Kidney (tissue), 13 donors: ENCODE measurements at regions not wholly inside any gene's neighbourhood (a gene's known extent, or its start where the extent isn't known, plus 50 kb on each side); places are given as distances from the start of the nearest gene placed in this dataset.

Source experiments
- DNase-seq, 5 donors: peaks; one replicate each; pipeline ENCODE4 v3.0.0-alpha.2; 2013 to 2020
- FAIRE-seq: peaks from 2 replicates; lab custom pipeline; 2012; peaks lifted over from hg19 to GRCh38; lab: Jason Lieb, UNC
- H3K27ac ChIP-seq, 2 donors: one replicate each; pipeline ENCODE4 v1.7.0; 2013; ENCODE audit warnings: low read depth in 2 of 2, low read length in 2 of 2, inconsistent platforms in 1 of 2
- H3K27me3 ChIP-seq: one replicate; pipeline ENCODE4 v1.7.1; 2013; ENCODE audit warnings: low read length, inconsistent platforms; ENCODE audit not compliant: control insufficient read depth, insufficient read depth
- H3K36me3 ChIP-seq, 3 donors: one replicate each; pipeline versions ENCODE4 v1.7.0 to v1.7.1; 2013; ENCODE audit warnings: low read length in 3 of 3, control low read depth in 1 of 3, inconsistent platforms in 1 of 3; ENCODE audit not compliant: insufficient read depth in 3 of 3, control insufficient read depth in 2 of 3
- H3K4me1 ChIP-seq, 3 donors: one replicate each; pipeline versions ENCODE4 v1.7.0 to v1.7.1; 2013; ENCODE audit warnings: low read length in 3 of 3, inconsistent platforms in 1 of 3, low read depth in 1 of 3; ENCODE audit not compliant: control insufficient read depth in 2 of 3, insufficient read depth in 2 of 3
- H3K4me3 ChIP-seq, 3 donors: one replicate each; pipeline versions ENCODE4 v1.7.0 to v1.8.1; 2013; ENCODE audit warnings: low read length in 3 of 3, control low read depth in 1 of 3, inconsistent platforms in 1 of 3
- H3K9ac ChIP-seq, 3 donors: one replicate each; pipeline versions ENCODE4 v1.7.0 to v1.7.1; 2013; ENCODE audit warnings: low read length in 3 of 3, control low read depth in 1 of 3, inconsistent platforms in 1 of 3
- H3K9me3 ChIP-seq, 3 donors: one replicate each; pipeline versions ENCODE4 v1.7.0 to v1.7.1; 2013; ENCODE audit warnings: low read length in 3 of 3, control low read depth in 1 of 3, inconsistent platforms in 1 of 3; ENCODE audit not compliant: control insufficient read depth in 2 of 3, insufficient read depth in 1 of 3
- intact Hi-C: fragments of 100-400 bp; cut with DNase I; formaldehyde crosslinking; loops from one replicate; pipeline ENCODE4 v1.11.1; 2022
- TF ChIP-seq, protein P1 (sequence below): IDR thresholded peaks from 3 replicates; pipeline ENCODE4 v1.5.1; 2012; ENCODE audit warnings: mild to moderate bottlenecking, moderate library complexity, borderline replicate concordance; ENCODE audit not compliant: insufficient read depth; ENCODE audit errors: extremely low read depth
- donor health status: control.
- donor health status: control.
- donor health status: control.
- donor health status: control.
- donor health status: control.
- donor health status: DM: yes; HTN: yes; CAD: no.
- donor health status: Normal renal cell carcinoma (clear cell type).

DNA sequence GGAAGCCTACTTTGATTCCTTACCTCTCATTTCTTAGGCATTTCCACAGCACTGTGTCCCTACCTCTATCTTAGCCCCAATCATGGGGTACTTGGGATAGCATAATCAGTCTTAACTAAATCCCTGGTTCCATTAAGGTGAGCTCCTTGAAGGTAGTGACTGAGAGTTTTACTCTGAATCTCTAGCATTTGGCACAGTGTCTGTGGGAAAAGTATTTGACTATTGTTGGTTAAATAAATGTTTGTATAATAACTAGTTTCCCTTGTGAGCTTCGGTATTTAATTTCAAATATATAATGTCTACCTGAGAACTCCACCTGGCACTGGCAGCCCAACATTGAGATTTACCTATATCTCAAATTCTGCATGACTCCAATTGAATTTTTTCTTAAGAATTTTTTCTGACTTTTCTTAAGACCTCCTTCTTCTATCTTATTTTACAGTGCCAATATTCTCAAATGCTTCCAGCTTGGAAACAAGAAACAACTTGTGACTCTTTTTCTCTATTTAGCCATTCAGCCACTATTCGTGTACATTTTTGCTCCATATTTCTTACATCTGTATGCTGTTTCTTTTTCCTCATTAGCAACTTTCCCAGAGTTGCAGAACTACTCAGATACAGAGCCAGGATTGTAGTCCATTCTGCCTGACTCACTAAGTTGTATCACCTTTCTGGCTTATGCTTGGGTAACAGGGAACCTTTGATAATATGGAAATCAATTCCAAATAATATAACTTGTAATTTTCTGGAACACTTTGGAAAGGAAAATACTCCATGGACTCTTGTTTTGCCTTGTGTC lies 214.0 kb upstream of the NT5C1B start:
- no peak overlapping the region for H3K9ac ChIP-seq
- no peaks in the 10 kb centered on the region for H3K27me3 ChIP-seq
- intact Hi-C loops = no loop called here
- TF ChIP-seq, protein P1, sequence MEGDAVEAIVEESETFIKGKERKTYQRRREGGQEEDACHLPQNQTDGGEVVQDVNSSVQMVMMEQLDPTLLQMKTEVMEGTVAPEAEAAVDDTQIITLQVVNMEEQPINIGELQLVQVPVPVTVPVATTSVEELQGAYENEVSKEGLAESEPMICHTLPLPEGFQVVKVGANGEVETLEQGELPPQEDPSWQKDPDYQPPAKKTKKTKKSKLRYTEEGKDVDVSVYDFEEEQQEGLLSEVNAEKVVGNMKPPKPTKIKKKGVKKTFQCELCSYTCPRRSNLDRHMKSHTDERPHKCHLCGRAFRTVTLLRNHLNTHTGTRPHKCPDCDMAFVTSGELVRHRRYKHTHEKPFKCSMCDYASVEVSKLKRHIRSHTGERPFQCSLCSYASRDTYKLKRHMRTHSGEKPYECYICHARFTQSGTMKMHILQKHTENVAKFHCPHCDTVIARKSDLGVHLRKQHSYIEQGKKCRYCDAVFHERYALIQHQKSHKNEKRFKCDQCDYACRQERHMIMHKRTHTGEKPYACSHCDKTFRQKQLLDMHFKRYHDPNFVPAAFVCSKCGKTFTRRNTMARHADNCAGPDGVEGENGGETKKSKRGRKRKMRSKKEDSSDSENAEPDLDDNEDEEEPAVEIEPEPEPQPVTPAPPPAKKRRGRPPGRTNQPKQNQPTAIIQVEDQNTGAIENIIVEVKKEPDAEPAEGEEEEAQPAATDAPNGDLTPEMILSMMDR = no peak
- no peak overlapping the region for H3K27ac ChIP-seq
- H3K9me3 ChIP-seq = no peaks in the 10 kb centered on the region
- no peak overlapping the region for H3K4me3 ChIP-seq
- FAIRE-seq (no peak), DNase-seq (no peak)
- H3K36me3 ChIP-seq = no peaks in the 10 kb centered on the region
- H3K4me1 ChIP-seq = no peaks in the 10 kb centered on the region

DNA sequence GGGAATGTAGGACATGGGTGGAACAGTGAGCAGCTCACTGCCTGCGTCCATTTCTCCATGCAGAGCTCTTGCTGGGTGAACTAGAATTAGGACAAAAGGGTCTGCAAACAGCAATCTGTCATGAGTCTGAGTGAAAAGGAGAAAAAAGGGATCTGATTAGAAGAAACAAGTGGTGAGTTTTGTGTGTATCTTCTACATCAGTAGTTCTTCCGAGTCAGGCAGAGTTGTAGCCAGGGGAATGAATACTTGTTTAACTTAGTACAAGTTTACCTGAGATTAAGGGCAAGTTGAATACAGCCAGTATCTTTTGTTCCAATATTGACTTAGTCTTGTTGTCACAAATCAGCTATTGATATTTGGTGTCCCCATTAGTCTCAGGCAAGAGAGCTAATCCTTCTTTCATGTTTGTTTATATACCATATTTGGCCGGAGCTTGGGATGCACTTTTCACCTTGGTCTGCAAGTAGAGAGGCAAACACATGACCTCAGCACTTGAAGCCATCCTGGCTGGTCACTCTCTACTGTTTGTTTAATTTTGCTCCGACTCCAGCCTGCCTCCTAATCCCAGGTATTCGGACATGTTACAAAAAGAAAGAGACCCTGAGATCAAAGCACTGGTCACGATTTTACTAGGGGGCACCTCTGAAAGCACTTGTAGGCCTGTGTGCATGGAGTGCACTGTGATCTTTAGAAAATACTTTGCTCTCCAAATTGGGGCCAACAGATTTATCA lies 211.0 kb upstream of the NT5C1B start:
- intact Hi-C loops = no loop called here
- TF ChIP-seq, protein P1 = no peak
- DNase-seq = no peak
- Histone ChIP-seq H3K27ac (no peak overlapping the region), H3K4me1 (no peaks in the 10 kb centered on the region), H3K36me3 (no peaks in the 10 kb centered on the region), H3K27me3 (no peaks in the 10 kb centered on the region), H3K4me3 (no peak overlapping the region), H3K9ac (no peak overlapping the region), H3K9me3 (no peaks in the 10 kb centered on the region)
- FAIRE-seq = no peak

DNA sequence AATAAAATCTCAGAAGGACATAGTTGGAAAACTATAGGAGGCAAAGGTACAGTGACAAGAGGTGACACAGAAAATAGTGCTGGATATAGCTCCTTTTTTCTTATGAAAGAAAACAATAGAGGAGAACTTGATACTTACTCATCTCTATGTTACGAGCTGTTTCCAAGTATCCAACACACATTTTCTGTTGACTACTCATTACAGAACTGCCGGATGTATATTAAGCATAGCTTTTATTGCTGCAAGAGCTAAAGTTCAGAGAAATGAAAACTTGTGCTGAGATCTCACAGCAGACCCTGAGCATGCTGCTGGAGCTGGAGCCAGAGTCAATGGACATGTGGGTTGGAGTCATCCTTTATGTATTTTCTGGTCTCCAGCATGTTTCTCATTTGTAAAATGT lies 210.0 kb upstream of the NT5C1B start:
- H3K27ac ChIP-seq = no peak overlapping the region
- TF ChIP-seq, protein P1 = no peak
- intact Hi-C loops = no loop called here
- H3K4me1 ChIP-seq = no peaks in the 10 kb centered on the region
- H3K27me3 ChIP-seq = no peaks in the 10 kb centered on the region
- no peaks in the 10 kb centered on the region for H3K36me3 ChIP-seq
- DNase-seq = peak in 2 of 5 donors; percentile 41 to 80
- H3K9me3 ChIP-seq = no peaks in the 10 kb centered on the region
- no peak for FAIRE-seq
- H3K9ac ChIP-seq = no peak overlapping the region
- no peak overlapping the region for H3K4me3 ChIP-seq
